AG04449 (cell line): ENCODE measurements at regions not wholly inside any gene's neighbourhood (a gene's known extent, or its start where the extent isn't known, plus 50 kb on each side); places are given as distances from the start of the nearest gene placed in this dataset.
"Not testable (repeated sequence)": the region's sequence is repeated elsewhere in the genome, so short reads cannot be mapped to it uniquely, and the experiment has no call there.

Experiments used
- CTCF ChIA-PET: fragments of 350-600 bp; formaldehyde crosslinking; extraction: SDS; loops from one replicate; lab custom pipeline; 2021; ENCODE audit warnings: antibody characterized with exemption; lab: Yijun Ruan, JAX
- POLR2A ChIA-PET: fragments of 400-600, 350-600 bp; formaldehyde crosslinking; extraction: SDS; loops from one replicate; lab custom pipeline; 2020; ENCODE audit warnings: antibody characterized with exemption, inconsistent platforms; lab: Yijun Ruan, JAX
- DNase-seq: peaks from one replicate; pipeline ENCODE4 v3.0.0-alpha.2; 2010; ENCODE audit warnings: low read depth, low spot score
- H3K4me3 ChIP-seq: 2 replicates; pipeline ENCODE4 v1.5.1; 2011; ENCODE audit warnings: low read depth, mild to moderate bottlenecking, control low read depth, low read length
- CTCF ChIP-seq: IDR thresholded peaks from one replicate; pipeline ENCODE4 v1.5.1; 2011; ENCODE audit warnings: mild to moderate bottlenecking, moderate library complexity, low read length, control low read depth, inconsistent platforms; ENCODE audit not compliant: insufficient read depth; ENCODE audit errors: missing control alignments

GRCh38 chr3:75380276-75380771, 283.8 kb upstream of the FRG2C start:
- ChIA-PET CTCF (no interaction called here), POLR2A (no interaction called here)
- no peak for DNase-seq
- TF ChIP-seq CTCF: no peak
- no peak overlapping the region for H3K4me3 ChIP-seq

GRCh38 chr3:75384016-75384415, 280.1 kb upstream of the FRG2C start:
- CTCF ChIA-PET, DNase-seq, POLR2A ChIA-PET, H3K4me3 ChIP-seq: not testable (repeated sequence)

- CTCF ChIA-PET, POLR2A ChIA-PET, H3K4me3 ChIP-seq: not testable (repeated sequence)
- DNase-seq: peak; percentile 41
Observed at GRCh38 chr3:75388486-75389124, 275.5 kb upstream of the FRG2C start.

- POLR2A ChIA-PET: not testable (repeated sequence)
Observed at GRCh38 chr3:75393288-75393694, 270.8 kb upstream of the FRG2C start.

GRCh38 chr3:75394102-75394501, 270.0 kb upstream of the FRG2C start:
- CTCF ChIA-PET, DNase-seq, POLR2A ChIA-PET, H3K4me3 ChIP-seq: not testable (repeated sequence)

More at GRCh38 chr3:75393288-75393694, 270.8 kb upstream of the FRG2C start:
- H3K4me3 ChIP-seq, CTCF ChIA-PET, DNase-seq: not testable (repeated sequence)

- POLR2A ChIA-PET, H3K4me3 ChIP-seq, DNase-seq, CTCF ChIA-PET: not testable (repeated sequence)
Observed at GRCh38 chr3:75394562-75395360, 269.4 kb upstream of the FRG2C start.

GRCh38 chr3:75395580-75396315, 268.4 kb upstream of the FRG2C start:
- ChIA-PET CTCF (no interaction called here), POLR2A (no interaction called here)
- DNase-seq: no peak
- peak overlapping the region; percentile 29 for H3K4me3 ChIP-seq
- no peak for TF ChIP-seq CTCF

GRCh38 chr3:75396316-75396802, 267.8 kb upstream of the FRG2C start:
- H3K4me3 ChIP-seq: peak overlapping the region; percentile 6
- ChIA-PET CTCF (no interaction called here), POLR2A (no interaction called here)
- no peak for TF ChIP-seq CTCF
- no peak for DNase-seq

- POLR2A ChIA-PET, H3K4me3 ChIP-seq, CTCF ChIA-PET, DNase-seq: not testable (repeated sequence)
Observed at GRCh38 chr3:75397486-75397885, 266.6 kb upstream of the FRG2C start.
